HG03280 (cell line): ENCODE measurements at regions not wholly inside any gene's neighbourhood (a gene's known extent, or its start where the extent isn't known, plus 50 kb on each side); places are given as distances from the start of the nearest gene placed in this dataset.
A peak's percentile ranks its signal among the peaks of the same experiment; 100 is the strongest.

Source experiments
- ATAC-seq: cut with Tn5 transposase; IDR thresholded peaks from one replicate; pipeline ENCODE4 v1.9.1; 2021; ENCODE audit warnings: mild to moderate bottlenecking, moderate library complexity; ENCODE audit not compliant: unreplicated experiment

DNA sequence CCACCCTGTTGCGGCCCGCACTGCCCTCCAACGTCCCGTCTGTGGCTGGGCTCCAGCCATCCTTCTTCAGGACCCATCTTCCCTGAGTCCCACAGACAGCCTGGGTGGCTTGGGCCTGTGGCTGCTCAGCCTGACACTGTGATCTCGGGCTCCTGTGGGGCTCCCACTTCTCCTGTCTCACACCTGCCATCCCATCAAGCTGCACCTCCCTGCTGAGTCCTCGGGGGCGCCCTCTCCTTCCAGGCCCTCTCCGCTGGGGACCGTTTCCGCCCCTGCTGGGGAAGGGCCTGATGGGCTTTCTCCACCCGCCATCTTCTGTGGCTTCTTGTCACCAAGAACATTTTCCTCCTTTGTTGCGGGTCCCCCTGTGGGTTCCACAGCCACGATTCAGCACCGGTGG is 173.8 kb upstream of the PPP2R2D start:
- no peak for ATAC-seq

GRCh38 chr10:131727560-131727959 is 173.2 kb upstream of the PPP2R2D start:
- ATAC-seq, result no peak

DNA sequence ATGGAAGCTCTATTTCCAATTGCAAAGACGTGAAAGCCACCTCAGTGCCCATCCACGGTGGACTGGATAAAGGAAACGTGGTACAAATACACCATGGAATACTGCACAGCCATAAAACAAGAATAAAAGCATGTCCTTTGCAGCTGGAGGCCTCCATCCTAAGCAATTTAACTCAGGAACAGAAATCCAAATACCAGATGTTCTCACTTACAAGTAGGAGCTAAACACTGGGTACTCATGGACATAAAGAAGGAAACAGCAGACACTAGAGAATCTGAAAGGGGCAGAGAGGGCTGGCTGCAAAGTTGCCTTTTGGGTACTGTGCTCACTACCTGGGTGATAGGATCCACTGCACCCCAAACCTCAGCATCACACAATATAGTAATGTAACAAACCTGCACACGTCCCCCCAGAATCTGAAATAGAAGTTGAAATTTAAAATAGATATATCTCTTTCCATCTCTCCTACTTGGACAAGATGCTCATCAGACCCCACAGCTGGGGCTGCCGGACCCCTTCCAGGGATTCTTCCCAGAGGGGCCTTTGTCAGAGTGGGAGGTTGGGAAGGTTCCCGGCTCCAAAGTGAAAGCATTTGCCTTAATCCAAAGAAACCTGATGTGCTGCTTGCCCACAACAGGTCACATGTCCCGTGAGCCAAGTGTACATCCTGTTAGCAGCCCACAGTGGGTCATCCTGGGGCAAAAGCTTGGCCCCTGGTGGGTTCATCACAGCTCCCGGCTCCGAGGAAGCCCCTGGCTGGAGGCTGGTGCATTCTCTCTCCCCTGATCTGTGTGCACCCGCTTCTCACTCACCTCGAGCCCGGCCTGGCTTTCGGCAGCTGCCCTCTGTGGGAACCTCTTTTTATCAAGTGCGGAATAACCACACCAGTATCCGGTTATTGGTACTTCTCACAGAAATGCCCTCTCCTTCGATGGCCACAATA is 172.3 kb upstream of the PPP2R2D start:
- no peak for ATAC-seq

DNA sequence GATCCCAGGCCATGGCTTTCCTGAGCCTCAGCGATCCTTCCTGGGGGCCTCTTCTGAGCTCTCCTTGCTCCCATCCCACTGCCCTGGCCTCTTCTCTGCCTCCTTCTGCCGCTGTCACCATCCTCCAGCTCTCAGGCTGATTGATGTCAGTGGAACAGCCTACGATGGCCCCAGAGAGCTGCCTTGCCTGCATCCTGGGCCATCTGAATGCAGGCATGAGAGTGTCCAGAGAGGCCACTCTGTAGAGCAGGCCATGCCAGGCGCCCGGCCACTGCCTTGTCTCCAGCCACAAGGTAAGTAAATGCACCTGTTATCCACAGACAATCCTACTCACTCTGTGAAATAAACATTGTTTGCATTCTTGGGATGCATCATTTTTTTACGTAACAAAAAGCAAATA is 171.4 kb upstream of the PPP2R2D start:
- ATAC-seq, result no peak

GRCh38 chr10:131729938-131730660 is 170.7 kb upstream of the PPP2R2D start:
- ATAC-seq, result no peak

DNA sequence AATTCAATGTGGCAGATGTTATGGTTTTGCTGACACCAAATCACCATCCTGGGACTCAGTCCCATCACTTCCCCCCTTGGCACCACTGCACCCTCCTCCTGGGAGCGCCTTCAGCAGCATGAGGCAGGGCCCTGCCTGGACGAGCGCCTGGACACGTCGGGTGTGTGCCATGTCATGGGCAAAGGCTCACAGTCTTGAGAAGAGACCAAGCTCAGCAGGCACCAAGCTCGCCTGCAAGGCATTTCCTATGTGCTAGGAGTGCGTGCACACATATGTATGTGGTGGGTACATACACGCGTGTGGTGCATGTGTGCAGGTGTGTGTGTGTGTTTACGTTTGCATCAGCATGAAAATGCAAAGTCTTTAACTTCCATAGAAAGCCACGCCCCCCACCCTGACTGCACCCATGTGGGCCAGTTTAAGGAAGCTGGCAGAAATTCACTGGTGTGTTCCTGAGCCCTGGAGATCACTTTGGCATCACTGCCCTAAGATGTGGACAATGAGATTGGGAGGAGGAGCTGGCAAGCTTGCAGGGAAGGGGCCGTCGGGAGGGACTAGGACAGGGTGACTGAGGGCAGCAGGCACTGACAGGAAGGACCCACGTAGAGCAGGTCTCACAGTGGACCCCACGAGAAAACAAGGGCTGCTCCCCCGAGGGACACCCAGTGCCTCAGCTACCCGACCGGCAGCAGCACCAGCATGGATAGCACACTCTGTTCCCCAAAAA is 169.9 kb upstream of the PPP2R2D start:
- no peak for ATAC-seq

DNA sequence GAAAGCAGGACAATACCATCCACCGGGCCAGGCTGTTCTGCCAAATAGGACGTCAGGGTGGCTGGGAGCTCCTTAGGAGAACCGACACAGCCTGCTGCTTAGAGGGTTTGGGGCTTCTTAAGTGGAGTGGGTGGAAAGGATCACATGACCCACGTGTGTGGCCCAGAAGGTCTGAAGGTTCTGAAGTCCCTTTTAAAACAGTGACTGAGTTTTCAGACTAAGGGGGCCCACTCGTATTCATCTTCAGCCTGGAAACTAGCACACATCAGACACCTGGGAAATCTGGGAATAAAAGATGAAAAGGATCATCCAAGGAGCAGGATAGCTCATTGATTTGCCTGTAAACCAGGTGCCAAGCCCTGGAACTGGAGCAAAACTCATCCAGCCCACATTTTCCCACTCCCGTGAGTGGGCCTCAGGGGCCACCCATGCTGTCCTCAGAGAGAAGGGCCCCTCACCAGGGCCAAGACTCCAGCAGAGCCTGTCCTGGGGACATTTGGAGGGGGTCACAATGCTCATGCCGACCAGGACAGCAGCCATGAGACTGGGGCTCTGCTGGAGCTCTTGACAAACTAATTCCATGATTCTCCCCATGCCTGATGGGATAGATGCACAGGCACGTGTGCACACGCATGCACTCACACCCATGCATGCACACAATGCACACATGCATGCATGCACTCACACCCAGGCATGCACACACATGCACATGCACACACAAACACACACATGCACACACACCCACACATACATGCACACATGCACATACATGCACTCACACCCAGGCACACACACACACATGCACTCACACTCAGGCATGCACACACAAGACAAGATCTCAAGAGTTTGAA is 168.8 kb upstream of the PPP2R2D start:
- ATAC-seq, result no peak

DNA sequence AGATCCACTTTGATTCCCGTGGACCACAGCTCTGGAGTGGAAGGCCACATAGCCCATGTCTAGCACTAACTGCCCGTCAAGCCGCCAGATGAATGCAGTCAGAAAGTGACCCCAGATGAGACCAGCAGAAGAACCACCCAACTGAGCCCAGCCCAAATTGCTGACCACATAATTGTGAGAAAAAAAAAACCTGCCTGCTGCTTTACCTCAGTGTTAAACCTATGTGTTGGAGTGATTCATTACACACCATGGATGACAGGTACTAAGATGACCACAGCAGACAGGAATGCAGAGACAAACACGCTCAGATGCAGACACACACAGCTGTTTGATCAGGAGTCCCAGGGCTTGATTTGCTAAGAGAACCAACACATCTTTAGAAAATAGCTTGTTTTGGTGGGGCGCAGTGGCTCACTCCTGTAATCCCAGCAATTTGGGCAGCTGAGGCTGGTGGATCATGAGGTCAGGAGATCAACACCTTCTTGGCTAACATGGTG is 168.1 kb upstream of the PPP2R2D start:
- ATAC-seq, result no peak

DNA sequence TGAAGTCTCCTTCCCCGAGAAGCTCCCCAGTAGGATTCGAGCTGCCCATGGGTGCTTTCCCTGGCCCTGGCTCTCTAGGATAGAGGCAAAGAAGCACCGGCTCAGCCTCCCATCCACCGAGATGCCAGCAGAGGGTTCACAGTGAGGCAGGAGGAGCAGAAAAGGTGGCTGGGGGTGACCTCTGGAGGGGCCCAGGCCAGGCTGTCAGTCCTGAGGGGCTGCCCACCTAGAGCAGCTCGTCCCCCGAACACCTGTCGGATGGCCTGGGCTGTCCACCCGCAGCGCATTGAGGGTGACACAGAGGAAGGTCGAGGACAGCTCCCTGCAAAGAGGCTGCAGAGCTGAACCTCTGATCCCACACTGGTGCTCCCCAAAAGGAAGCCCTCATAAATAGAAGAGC is 167.2 kb upstream of the PPP2R2D start:
- ATAC-seq, result no peak

GRCh38 chr10:131735577-131735976 is 165.2 kb upstream of the PPP2R2D start:
- no peak for ATAC-seq

DNA sequence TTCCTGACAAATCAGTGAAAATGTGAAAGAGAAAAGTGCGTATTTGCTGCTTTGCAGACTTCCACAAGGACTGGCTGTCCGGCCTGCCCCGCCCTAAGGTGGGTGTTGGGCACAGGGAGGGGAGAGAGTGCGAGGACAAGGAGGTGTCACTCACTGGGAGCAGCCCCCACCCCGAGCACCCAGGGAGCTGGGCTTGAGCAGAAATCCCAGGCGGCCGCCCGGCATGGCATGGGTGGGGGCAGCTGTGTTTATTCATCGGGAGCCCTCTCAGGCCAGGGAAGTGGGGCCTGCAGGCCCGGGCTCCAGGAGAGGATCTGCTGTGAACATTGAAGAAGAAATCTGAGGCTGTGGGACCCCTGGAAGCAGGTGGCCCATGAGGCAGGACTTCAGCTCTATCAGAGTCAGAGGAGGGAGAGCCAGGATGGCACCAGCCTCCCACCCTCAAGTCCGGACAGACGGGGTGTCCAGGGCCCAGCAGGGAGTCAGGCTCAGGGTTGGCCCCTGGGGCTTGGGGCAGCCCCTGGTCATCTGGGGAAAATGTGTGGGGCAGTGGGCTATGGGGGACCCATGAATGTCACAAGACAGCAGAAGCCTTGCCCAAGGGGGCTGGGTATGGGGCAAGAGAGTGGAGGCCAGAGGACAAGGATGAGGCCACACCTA is 164.4 kb upstream of the PPP2R2D start:
- no peak for ATAC-seq

DNA sequence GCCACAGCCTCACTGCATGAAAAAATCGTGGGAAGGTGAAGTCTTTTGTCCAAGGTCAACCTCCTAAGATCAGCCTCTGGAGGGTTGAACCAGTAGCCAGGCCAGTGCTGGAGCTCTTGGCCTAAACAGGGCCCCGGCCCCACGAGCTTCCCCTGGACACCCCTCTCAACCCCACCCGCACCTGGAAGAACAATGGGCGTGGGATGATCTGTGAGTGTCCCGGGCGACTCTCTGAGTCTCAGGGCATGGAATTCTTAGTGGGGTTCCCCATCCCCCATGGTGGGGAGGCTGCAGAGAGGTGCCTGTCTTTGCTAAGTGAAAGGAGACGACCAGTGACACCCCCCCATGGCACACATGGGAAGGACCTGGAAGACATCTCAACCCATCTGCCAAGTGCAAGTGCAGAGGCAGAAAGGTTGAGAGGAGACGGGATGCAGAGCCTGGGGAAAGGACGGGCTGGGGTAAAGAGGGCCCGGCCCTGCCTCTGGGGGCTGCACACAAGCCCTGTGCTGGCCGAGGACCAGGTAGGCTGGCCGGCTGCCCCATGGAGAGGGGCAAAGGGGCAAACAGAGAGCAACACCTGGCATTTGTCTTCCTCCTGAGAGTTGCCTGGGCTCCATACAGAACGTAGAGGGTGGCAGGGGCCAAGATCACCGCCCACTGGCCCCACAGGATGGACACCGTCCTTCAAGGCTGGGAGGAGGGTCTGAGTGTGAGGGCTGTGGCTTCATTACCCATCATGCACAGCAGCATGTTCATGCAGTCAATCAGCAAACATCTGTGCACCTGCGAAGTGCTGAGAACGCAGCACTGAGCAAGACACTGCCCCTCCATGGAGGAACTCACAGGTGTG is 163.0 kb upstream of the PPP2R2D start:
- no peak for ATAC-seq

DNA sequence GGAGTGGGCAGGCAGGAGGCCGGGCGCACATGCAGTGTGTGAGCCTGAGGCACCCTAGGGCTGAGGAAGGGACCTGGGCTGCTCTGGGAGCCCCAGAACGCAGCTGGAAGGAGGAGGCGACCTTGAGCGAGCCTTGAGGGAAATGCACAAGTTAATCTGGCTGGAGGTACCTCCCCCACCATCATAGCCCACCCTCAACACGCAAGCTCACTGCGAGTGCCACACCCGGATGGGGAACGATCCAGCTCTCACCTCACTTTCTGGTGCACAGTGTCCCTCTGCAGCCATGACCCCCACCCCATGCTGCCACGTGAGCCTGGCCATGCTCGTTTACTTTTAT is 162.4 kb upstream of the PPP2R2D start:
- ATAC-seq, result no peak

DNA sequence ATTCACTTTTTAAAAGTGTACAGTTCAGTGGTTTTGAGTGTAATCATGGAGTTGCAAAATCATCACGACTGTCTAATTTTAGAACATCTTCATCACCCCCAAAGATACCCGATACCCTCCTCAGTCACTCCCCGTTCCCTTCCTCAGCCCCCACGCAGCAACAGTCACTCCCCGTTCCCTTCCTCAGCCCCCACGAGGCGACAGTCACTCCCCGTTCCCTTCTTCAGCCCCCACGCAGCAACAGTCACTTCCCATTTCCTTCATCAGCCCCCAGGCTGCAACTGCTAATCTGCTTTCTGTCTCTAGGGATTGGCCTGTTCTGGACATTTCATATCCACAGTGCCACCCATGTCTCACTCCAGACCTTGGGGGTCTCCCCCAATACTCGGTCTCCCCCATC is 161.6 kb upstream of the PPP2R2D start:
- no peak for ATAC-seq

DNA sequence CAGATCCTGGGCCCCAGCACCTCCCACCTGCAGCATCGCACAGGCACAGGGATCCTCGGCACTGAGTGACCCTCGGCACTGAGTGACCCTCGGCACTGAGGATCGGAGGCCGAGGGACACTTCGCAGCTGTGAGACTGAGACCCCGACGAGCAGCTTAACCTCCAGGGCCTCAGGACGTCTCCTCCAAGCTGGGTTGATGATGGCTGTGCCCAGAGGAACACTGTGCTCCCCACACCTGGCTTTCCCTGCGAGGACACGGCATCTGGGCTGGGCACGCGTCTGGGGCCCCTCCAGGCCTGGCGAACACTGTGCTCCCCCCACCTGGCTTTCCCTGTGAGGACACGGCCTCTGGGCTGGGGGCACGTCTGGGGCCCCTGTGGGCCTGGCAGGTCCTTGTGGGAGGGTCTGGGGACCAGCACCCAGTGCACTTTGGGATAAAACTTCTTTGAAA is 158.3 kb upstream of the PPP2R2D start:
- no peak for ATAC-seq

GRCh38 chr10:131743190-131744151 is 157.3 kb upstream of the PPP2R2D start:
- peak; percentile 71 for ATAC-seq

DNA sequence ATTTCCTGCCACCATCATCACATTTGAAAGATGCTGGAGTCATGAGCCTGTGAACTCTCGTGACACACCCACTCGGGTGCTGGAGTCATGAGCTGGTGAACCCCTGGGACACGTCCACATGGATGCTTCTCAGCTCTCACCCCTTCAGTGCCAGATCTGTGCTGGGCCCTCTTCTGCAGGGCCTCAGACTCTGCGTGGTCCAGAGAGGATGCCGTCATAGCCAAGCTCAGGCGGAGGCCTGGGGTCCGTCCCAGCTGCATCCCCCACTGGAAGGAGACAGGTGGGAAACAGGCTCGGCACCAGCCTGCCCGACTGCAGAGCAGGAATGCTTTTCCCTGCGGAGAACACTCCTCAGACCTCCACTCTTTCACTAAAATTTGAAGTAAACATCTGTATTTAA is 156.5 kb upstream of the PPP2R2D start:
- no peak for ATAC-seq

GRCh38 chr10:131745591-131745990 is 155.2 kb upstream of the PPP2R2D start:
- no peak for ATAC-seq
